ENCODE measurements at regions not wholly inside any gene's neighbourhood (a gene's known extent, or its start where the extent isn't known, plus 50 kb on each side); places are given as distances from the start of the nearest gene placed in this dataset.

- H3K9me3 ChIP-seq (ENCODE audit: control insufficient read depth, insufficient read depth, low read depth, low read length), result no peaks in the 10 kb centered on the region
- no peak overlapping the region for H3K27ac ChIP-seq (ENCODE audit: insufficient read depth, low read length)
- no peak for DNase-seq (ENCODE audit: low read depth in 2 of 2)
- TF ChIP-seq EZH2 (IDR thresholded peaks at IDR 0.05; ENCODE audit: low read length, missing control alignments), result no peak
- no peak overlapping the region for H3K4me2 ChIP-seq (ENCODE audit: extremely low read depth, insufficient read depth, low read length)
- H3K79me2 ChIP-seq (ENCODE audit: control insufficient read depth, insufficient read depth, low read length), result no peaks in the 10 kb centered on the region
- H3K4me3 ChIP-seq (replicated peaks in 1 of 4; ENCODE audit: control extremely low read depth in 1 of 4, insufficient read depth in 1 of 4, low read depth in 3 of 4, low read length in 4 of 4), result no peak overlapping the region
- no peak overlapping the region for H3K9ac ChIP-seq (ENCODE audit: insufficient read depth, low read length)
- H3K36me3 ChIP-seq (ENCODE audit: control insufficient read depth, insufficient read depth, low read length), result no peaks in the 10 kb centered on the region
- H3K27me3 ChIP-seq (ENCODE audit: control insufficient read depth, insufficient read depth, low read length), result no peaks in the 10 kb centered on the region
- no peaks in the 10 kb centered on the region for H3K4me1 ChIP-seq (ENCODE audit: control insufficient read depth, extremely low read depth, insufficient read depth, low read length)
- no peaks in the 10 kb centered on the region for H4K20me1 ChIP-seq (ENCODE audit: control insufficient read depth, extremely low read depth, insufficient read depth, low read length)
- H2AFZ ChIP-seq (ENCODE audit: low read length), result peak overlapping the region; percentile 17
Observed at GRCh38 chr4:119984996-119985395, 81.7 kb downstream of the MAD2L1 start.

- Histone ChIP-seq H3K4me3 (replicated peaks in 1 of 4; ENCODE audit: control extremely low read depth in 1 of 4, insufficient read depth in 1 of 4, low read depth in 3 of 4, low read length in 4 of 4) (no peak overlapping the region), H3K9ac (ENCODE audit: insufficient read depth, low read length) (no peak overlapping the region), H3K79me2 (ENCODE audit: control insufficient read depth, insufficient read depth, low read length) (no peaks in the 10 kb centered on the region), H3K4me1 (ENCODE audit: control insufficient read depth, extremely low read depth, insufficient read depth, low read length) (no peaks in the 10 kb centered on the region), H4K20me1 (ENCODE audit: control insufficient read depth, extremely low read depth, insufficient read depth, low read length) (no peaks in the 10 kb centered on the region), H3K27ac (ENCODE audit: insufficient read depth, low read length) (no peak overlapping the region), H3K36me3 (ENCODE audit: control insufficient read depth, insufficient read depth, low read length) (no peaks in the 10 kb centered on the region), H3K27me3 (ENCODE audit: control insufficient read depth, insufficient read depth, low read length) (no peaks in the 10 kb centered on the region), H2AFZ (ENCODE audit: low read length) (no peak overlapping the region), H3K4me2 (ENCODE audit: extremely low read depth, insufficient read depth, low read length) (no peak overlapping the region), H3K9me3 (ENCODE audit: control insufficient read depth, insufficient read depth, low read depth, low read length) (no peaks in the 10 kb centered on the region)
- no peak for DNase-seq (ENCODE audit: low read depth in 2 of 2)
- TF ChIP-seq CTCF (conservative IDR thresholded peaks at IDR 0.05 in 1 of 2, IDR thresholded peaks at IDR 0.05 in 1 of 2; ENCODE audit: low read depth in 1 of 2, low read length in 2 of 2), result no peak
- TF ChIP-seq EZH2 (IDR thresholded peaks at IDR 0.05; ENCODE audit: low read length, missing control alignments), result no peak
Observed at GRCh38 chr4:119982756-119983155, 83.9 kb downstream of the MAD2L1 start.

GRCh38 chr4:119980456-119980855 is 86.2 kb downstream of the MAD2L1 start:
- Histone ChIP-seq H3K79me2 (ENCODE audit: control insufficient read depth, insufficient read depth, low read length) (no peaks in the 10 kb centered on the region), H3K27ac (ENCODE audit: insufficient read depth, low read length) (no peak overlapping the region), H3K4me1 (ENCODE audit: control insufficient read depth, extremely low read depth, insufficient read depth, low read length) (no peaks in the 10 kb centered on the region), H3K4me3 (replicated peaks in 1 of 4; ENCODE audit: control extremely low read depth in 1 of 4, insufficient read depth in 1 of 4, low read depth in 3 of 4, low read length in 4 of 4) (no peak overlapping the region), H3K36me3 (ENCODE audit: control insufficient read depth, insufficient read depth, low read length) (no peaks in the 10 kb centered on the region), H3K4me2 (ENCODE audit: extremely low read depth, insufficient read depth, low read length) (no peak overlapping the region), H4K20me1 (ENCODE audit: control insufficient read depth, extremely low read depth, insufficient read depth, low read length) (no peaks in the 10 kb centered on the region), H2AFZ (ENCODE audit: low read length) (peak overlapping the region; percentile 21), H3K9me3 (ENCODE audit: control insufficient read depth, insufficient read depth, low read depth, low read length) (no peaks in the 10 kb centered on the region), H3K9ac (ENCODE audit: insufficient read depth, low read length) (no peak overlapping the region), H3K27me3 (ENCODE audit: control insufficient read depth, insufficient read depth, low read length) (no peaks in the 10 kb centered on the region)
- TF ChIP-seq EZH2 (IDR thresholded peaks at IDR 0.05; ENCODE audit: low read length, missing control alignments), result no peak
- TF ChIP-seq CTCF (conservative IDR thresholded peaks at IDR 0.05 in 1 of 2, IDR thresholded peaks at IDR 0.05 in 1 of 2; ENCODE audit: low read depth in 1 of 2, low read length in 2 of 2), result no peak
- DNase-seq (ENCODE audit: low read depth in 2 of 2), result no peak

Measured in fibroblast of lung (primary cell).